ENCODE measurements at regions not wholly inside any gene's neighbourhood (a gene's known extent, or its start where the extent isn't known, plus 50 kb on each side); places are given as distances from the start of the nearest gene placed in this dataset.

DNA sequence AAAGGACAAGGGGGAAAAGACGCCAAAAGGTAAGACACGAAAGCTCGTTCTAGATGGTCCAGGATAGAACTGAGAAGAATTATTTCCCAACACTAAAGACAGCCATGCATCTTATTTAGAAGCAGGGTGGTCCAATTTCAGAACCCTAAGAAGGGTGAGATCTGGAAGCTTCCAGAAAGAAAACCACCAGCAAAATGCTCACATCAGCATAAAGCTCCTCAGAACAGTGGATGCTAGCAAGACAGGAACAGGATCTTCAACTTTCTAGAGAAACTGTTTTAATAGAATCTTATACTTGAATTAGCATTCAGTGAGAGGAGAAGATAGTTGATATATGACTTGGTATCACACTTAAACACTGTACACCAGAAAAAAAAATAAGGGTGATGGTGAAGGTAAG is 101.5 kb downstream of the ZFP64 start:
- Histone ChIP-seq H3K4me3 (ENCODE audit: low read depth in 1 of 2, low read length in 2 of 2) (no peak overlapping the region), H3K27ac (ENCODE audit: low read length) (no peak overlapping the region), H3K79me2 (ENCODE audit: insufficient read depth, low read length) (no peaks in the 10 kb centered on the region), H2AFZ (ENCODE audit: low read depth, low read length) (no peak overlapping the region), H3K9me3 (ENCODE audit: insufficient read depth, low read length, severe bottlenecking) (peaks cover 27% of the 10 kb centered on the region), H3K9ac (ENCODE audit: low read depth, low read length) (no peak overlapping the region), H3K27me3 (ENCODE audit: insufficient read depth, low read length, poor library complexity) (no peaks in the 10 kb centered on the region), H4K20me1 (ENCODE audit: insufficient read depth, low read length) (no peaks in the 10 kb centered on the region), H3K4me1 (ENCODE audit: insufficient read depth, low read length) (no peaks in the 10 kb centered on the region), H3K4me2 (ENCODE audit: insufficient read depth, low read length) (no peak overlapping the region), H3K36me3 (ENCODE audit: insufficient read depth, low read length) (peaks cover 22% of the 10 kb centered on the region)
- no peak for ATAC-seq (ENCODE audit: insufficient read depth, low read depth)
- no peak for TF ChIP-seq EZH2 (IDR thresholded peaks at IDR 0.05; ENCODE audit: borderline replicate concordance, low read depth, low read length, severe bottlenecking)
- TF ChIP-seq, protein P1, sequence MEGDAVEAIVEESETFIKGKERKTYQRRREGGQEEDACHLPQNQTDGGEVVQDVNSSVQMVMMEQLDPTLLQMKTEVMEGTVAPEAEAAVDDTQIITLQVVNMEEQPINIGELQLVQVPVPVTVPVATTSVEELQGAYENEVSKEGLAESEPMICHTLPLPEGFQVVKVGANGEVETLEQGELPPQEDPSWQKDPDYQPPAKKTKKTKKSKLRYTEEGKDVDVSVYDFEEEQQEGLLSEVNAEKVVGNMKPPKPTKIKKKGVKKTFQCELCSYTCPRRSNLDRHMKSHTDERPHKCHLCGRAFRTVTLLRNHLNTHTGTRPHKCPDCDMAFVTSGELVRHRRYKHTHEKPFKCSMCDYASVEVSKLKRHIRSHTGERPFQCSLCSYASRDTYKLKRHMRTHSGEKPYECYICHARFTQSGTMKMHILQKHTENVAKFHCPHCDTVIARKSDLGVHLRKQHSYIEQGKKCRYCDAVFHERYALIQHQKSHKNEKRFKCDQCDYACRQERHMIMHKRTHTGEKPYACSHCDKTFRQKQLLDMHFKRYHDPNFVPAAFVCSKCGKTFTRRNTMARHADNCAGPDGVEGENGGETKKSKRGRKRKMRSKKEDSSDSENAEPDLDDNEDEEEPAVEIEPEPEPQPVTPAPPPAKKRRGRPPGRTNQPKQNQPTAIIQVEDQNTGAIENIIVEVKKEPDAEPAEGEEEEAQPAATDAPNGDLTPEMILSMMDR (IDR thresholded peaks at IDR 0.05; ENCODE audit: borderline replicate concordance, extremely low read depth, low read length, poor library complexity, severe bottlenecking) = no peak
- no peak for DNase-seq

DNA sequence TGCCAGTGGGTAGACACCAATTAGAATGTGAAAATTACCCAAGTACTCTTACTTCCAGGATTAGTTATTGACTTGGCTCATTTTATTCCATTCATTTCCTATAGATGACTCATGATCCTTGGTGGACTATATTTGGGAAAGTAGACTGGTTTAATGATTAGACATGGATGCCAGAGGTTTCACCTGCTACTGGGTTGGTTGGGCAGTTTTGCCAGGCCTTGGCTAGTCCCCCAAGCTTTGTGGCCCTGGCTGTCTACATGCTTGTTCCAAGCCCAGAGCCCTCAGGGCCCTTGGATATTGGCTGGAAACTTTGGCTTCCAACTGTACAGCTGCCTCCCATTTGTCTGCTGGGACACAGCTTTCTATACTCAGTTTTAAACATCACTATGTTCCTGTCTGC is 104.1 kb downstream of the ZFP64 start:
- DNase-seq (no peak), ATAC-seq (ENCODE audit: insufficient read depth, low read depth) (no peak)
- peaks cover 22% of the 10 kb centered on the region for H3K36me3 ChIP-seq (ENCODE audit: insufficient read depth, low read length)
- H3K4me2 ChIP-seq (ENCODE audit: insufficient read depth, low read length) = no peak overlapping the region
- no peaks in the 10 kb centered on the region for H3K4me1 ChIP-seq (ENCODE audit: insufficient read depth, low read length)
- peaks cover 27% of the 10 kb centered on the region for H3K9me3 ChIP-seq (ENCODE audit: insufficient read depth, low read length, severe bottlenecking)
- H3K27me3 ChIP-seq (ENCODE audit: insufficient read depth, low read length, poor library complexity) = no peaks in the 10 kb centered on the region
- TF ChIP-seq, protein P1 (IDR thresholded peaks at IDR 0.05; ENCODE audit: borderline replicate concordance, extremely low read depth, low read length, poor library complexity, severe bottlenecking) = no peak
- no peak for TF ChIP-seq EZH2 (IDR thresholded peaks at IDR 0.05; ENCODE audit: borderline replicate concordance, low read depth, low read length, severe bottlenecking)
- H3K4me3 ChIP-seq (ENCODE audit: low read depth in 1 of 2, low read length in 2 of 2) = no peak overlapping the region
- no peaks in the 10 kb centered on the region for H3K79me2 ChIP-seq (ENCODE audit: insufficient read depth, low read length)
- no peak overlapping the region for H3K9ac ChIP-seq (ENCODE audit: low read depth, low read length)
- H4K20me1 ChIP-seq (ENCODE audit: insufficient read depth, low read length) = no peaks in the 10 kb centered on the region
- no peak overlapping the region for H3K27ac ChIP-seq (ENCODE audit: low read length)
- no peak overlapping the region for H2AFZ ChIP-seq (ENCODE audit: low read depth, low read length)

DNA sequence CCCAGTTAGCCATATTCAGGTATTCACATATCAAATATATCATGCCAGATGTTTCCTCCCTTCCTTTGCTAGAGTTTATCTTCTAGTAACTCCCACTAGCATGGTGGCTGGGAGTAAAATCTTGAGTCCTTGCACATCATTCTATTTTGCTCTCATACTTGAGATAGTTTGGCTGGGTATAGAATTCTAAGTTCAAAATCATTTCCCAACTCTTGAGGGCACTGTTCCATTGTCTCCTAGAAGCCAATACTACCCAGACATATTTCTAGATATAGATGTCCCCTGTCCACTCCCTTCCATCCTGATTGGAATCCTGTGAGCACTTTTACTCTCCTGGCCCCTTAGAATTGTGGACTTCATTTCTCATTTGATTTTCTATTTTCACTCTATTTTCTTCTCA is 104.7 kb downstream of the ZFP64 start:
- Histone ChIP-seq H2AFZ (ENCODE audit: low read depth, low read length) (no peak overlapping the region), H4K20me1 (ENCODE audit: insufficient read depth, low read length) (no peaks in the 10 kb centered on the region), H3K4me1 (ENCODE audit: insufficient read depth, low read length) (no peaks in the 10 kb centered on the region), H3K27me3 (ENCODE audit: insufficient read depth, low read length, poor library complexity) (no peaks in the 10 kb centered on the region), H3K9ac (ENCODE audit: low read depth, low read length) (no peak overlapping the region), H3K4me2 (ENCODE audit: insufficient read depth, low read length) (no peak overlapping the region), H3K27ac (ENCODE audit: low read length) (no peak overlapping the region), H3K4me3 (ENCODE audit: low read depth in 1 of 2, low read length in 2 of 2) (no peak overlapping the region), H3K9me3 (ENCODE audit: insufficient read depth, low read length, severe bottlenecking) (peaks cover 27% of the 10 kb centered on the region), H3K79me2 (ENCODE audit: insufficient read depth, low read length) (no peaks in the 10 kb centered on the region), H3K36me3 (ENCODE audit: insufficient read depth, low read length) (peaks cover 22% of the 10 kb centered on the region)
- DNase-seq = no peak
- ATAC-seq (ENCODE audit: insufficient read depth, low read depth) = no peak
- TF ChIP-seq, protein P1 (IDR thresholded peaks at IDR 0.05; ENCODE audit: borderline replicate concordance, extremely low read depth, low read length, poor library complexity, severe bottlenecking) = no peak
- TF ChIP-seq EZH2 (IDR thresholded peaks at IDR 0.05; ENCODE audit: borderline replicate concordance, low read depth, low read length, severe bottlenecking) = no peak

DNA sequence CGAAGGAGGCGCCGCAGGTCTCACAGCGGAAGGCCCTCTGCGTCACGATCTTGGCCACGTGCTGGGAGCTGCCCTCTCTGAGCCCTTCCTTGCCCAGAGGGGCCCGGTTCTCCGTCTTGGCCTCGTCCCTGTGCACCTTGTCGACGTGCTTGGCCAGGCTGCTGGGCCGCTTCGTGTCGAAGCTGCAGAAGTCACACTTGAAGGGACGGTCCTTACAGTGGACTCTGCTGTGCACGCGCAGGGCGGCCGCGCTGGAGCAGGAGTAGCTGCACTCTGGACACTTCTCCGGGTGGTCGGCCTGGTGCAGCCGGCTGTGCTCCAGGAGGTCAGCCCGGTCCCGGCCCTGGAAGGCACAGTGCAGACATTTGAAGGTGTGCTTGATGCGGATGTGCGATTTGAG is 106.9 kb downstream of the ZFP64 start:
- TF ChIP-seq, protein P1 (IDR thresholded peaks at IDR 0.05; ENCODE audit: borderline replicate concordance, extremely low read depth, low read length, poor library complexity, severe bottlenecking) = no peak
- no peak for TF ChIP-seq EZH2 (IDR thresholded peaks at IDR 0.05; ENCODE audit: borderline replicate concordance, low read depth, low read length, severe bottlenecking)
- no peak overlapping the region for H3K27ac ChIP-seq (ENCODE audit: low read length)

More for the DNA sequence above, 106.9 kb downstream of the ZFP64 start:
- Histone ChIP-seq H3K27me3 (ENCODE audit: insufficient read depth, low read length, poor library complexity) (no peaks in the 10 kb centered on the region), H3K4me2 (ENCODE audit: insufficient read depth, low read length) (no peak overlapping the region), H2AFZ (ENCODE audit: low read depth, low read length) (no peak overlapping the region), H3K36me3 (ENCODE audit: insufficient read depth, low read length) (peaks cover 22% of the 10 kb centered on the region), H3K79me2 (ENCODE audit: insufficient read depth, low read length) (no peaks in the 10 kb centered on the region), H3K9ac (ENCODE audit: low read depth, low read length) (no peak overlapping the region), H3K4me1 (ENCODE audit: insufficient read depth, low read length) (no peaks in the 10 kb centered on the region), H3K4me3 (ENCODE audit: low read depth in 1 of 2, low read length in 2 of 2) (no peak overlapping the region), H4K20me1 (ENCODE audit: insufficient read depth, low read length) (no peaks in the 10 kb centered on the region), H3K9me3 (ENCODE audit: insufficient read depth, low read length, severe bottlenecking) (peaks cover 27% of the 10 kb centered on the region)
- no peak for DNase-seq
- no peak for ATAC-seq (ENCODE audit: insufficient read depth, low read depth)

Data from DND-41 (cell line).